K562 (cell line): ENCODE measurements at regions not wholly inside any gene's neighbourhood (a gene's known extent, or its start where the extent isn't known, plus 50 kb on each side); places are given as distances from the start of the nearest gene placed in this dataset.

Source experiments
- ATAC-seq: fragments of 200-7000 bp; cut with Tn5 transposase; 3 replicates; pipeline ENCODE4 v1.9.1; 2020; ENCODE audit warnings: moderate library complexity
- BruUV-seq: library from RNA; stranded (reverse); fragments of 400-500 nt; replicated peaks from 2 replicates; lab custom pipeline; 2021; lab: Mats Ljungman, UMichigan
- CTCF ChIA-PET: fragments of 300-600 bp; formaldehyde crosslinking; extraction: SDS; loops from one replicate; lab custom pipeline; 2021; ENCODE audit warnings: low intra/inter-chr PET ratio; lab: Yijun Ruan, JAX
- POLR2A ChIA-PET: fragments of 300-600, 350-650 bp; sonication (Branson Sonifier 250); formaldehyde crosslinking; extraction: SDS; loops from one replicate; lab custom pipeline; 2021; ENCODE audit warnings: antibody characterized with exemption, inconsistent platforms; lab: Yijun Ruan, JAX
- DNase-seq, 4 experiments: peaks; one replicate each; pipeline versions ENCODE4 v3.0.0 to v3.0.0-alpha.2; 2011 to 2018; ENCODE audit warnings: low spot score in 3 of 4, mixed read lengths in 3 of 4; ENCODE audit errors: extremely low read depth in 1 of 4
- FAIRE-seq: peaks from 2 replicates; lab custom pipeline; 2011; peaks lifted over from hg19 to GRCh38; lab: Jason Lieb, UNC
- H2AFZ ChIP-seq: 2 replicates; pipeline ENCODE4 v1.6.0; 2011; ENCODE audit warnings: low read depth, low read length, control low read depth, inconsistent platforms
- H3K27ac ChIP-seq: fragments of 200-600 bp; 3 replicates; pipeline ENCODE4 v1.8.0; 2011; ENCODE audit warnings: low read depth, mild to moderate bottlenecking, control low read depth, inconsistent platforms, low read length, moderate library complexity, mixed read lengths; ENCODE audit errors: extremely low read depth
- H3K27me3 ChIP-seq, 2 experiments: fragments of 300-600 bp in 1 of 2; 2 replicates in 1 of 2; 3 replicates in 1 of 2; pipeline versions ENCODE4 v1.6.0 to v1.8.0; 2011; ENCODE audit warnings: inconsistent platforms in 2 of 2, low read length in 2 of 2, mild to moderate bottlenecking in 1 of 2, mixed read lengths in 1 of 2, moderate library complexity in 1 of 2; ENCODE audit not compliant: control insufficient read depth in 2 of 2, insufficient read depth in 2 of 2
- H3K36me3 ChIP-seq: fragments of 300-600 bp; 3 replicates; pipeline ENCODE4 v1.8.0; 2011; ENCODE audit warnings: mild to moderate bottlenecking, low read length, inconsistent platforms; ENCODE audit not compliant: control insufficient read depth, insufficient read depth
- H3K4me1 ChIP-seq, 2 experiments: fragments of 200-600 bp in 1 of 2; replicated peaks in 1 of 2; 2 replicates in 1 of 2; 3 replicates in 1 of 2; pipeline versions ENCODE4 v1.5.1 to v1.8.0; 2011; ENCODE audit warnings: inconsistent platforms in 2 of 2, low read length in 2 of 2, mild to moderate bottlenecking in 1 of 2, mixed read lengths in 1 of 2, moderate library complexity in 1 of 2; ENCODE audit not compliant: control insufficient read depth in 2 of 2, insufficient read depth in 2 of 2
- H3K4me2 ChIP-seq: 2 replicates; pipeline ENCODE4 v1.6.1; 2011; ENCODE audit warnings: low read length, control low read depth, inconsistent platforms, mixed read lengths; ENCODE audit not compliant: insufficient read depth
- H3K4me3 ChIP-seq: fragments of 200-600 bp; sonication (generic), shearing (Covaris generic); 2 replicates; pipeline ENCODE4 v1.5.1; 2016; ENCODE audit warnings: control low read depth, inconsistent platforms
- H3K79me2 ChIP-seq: fragments of 200-600 bp; 3 replicates; pipeline ENCODE4 v1.8.0; 2011; ENCODE audit warnings: low read length, inconsistent platforms; ENCODE audit not compliant: control insufficient read depth, insufficient read depth
- H3K9ac ChIP-seq, 2 experiments: 2 replicates each; pipeline versions ENCODE4 v1.6.0 to v1.6.1; 2011; ENCODE audit warnings: low read depth in 2 of 2, low read length in 2 of 2, control low read depth in 1 of 2, inconsistent platforms in 1 of 2, mild to moderate bottlenecking in 1 of 2, mixed read lengths in 1 of 2; ENCODE audit not compliant: insufficient read depth in 1 of 2
- H3K9me1 ChIP-seq: one replicate; pipeline ENCODE4 v1.6.0; 2011; ENCODE audit warnings: inconsistent platforms, mild to moderate bottlenecking, low read length, moderate library complexity; ENCODE audit not compliant: control insufficient read depth, insufficient read depth
- H3K9me3 ChIP-seq: replicated peaks from 2 replicates; pipeline ENCODE4 v1.5.1; 2011; ENCODE audit warnings: low read depth, low read length, inconsistent platforms; ENCODE audit not compliant: control insufficient read depth, insufficient read depth
- H4K20me1 ChIP-seq: replicated peaks from 2 replicates; pipeline ENCODE4 v1.6.1; 2011; ENCODE audit warnings: low read length, inconsistent platforms, mixed read lengths; ENCODE audit not compliant: control insufficient read depth, insufficient read depth
- CTCF ChIP-seq, 3 experiments: IDR thresholded peaks in 2 of 3; conservative IDR thresholded peaks in 1 of 3; 2 replicates each; pipeline ENCODE4 v1.5.1; 2011 to 2012; ENCODE audit warnings: low read length in 3 of 3, mild to moderate bottlenecking in 3 of 3, control low read depth in 2 of 3, improper control_type of control experiment in 1 of 3, inconsistent platforms in 1 of 3, low read depth in 1 of 3, mixed read lengths in 1 of 3, moderate library complexity in 1 of 3; ENCODE audit not compliant: insufficient read depth in 2 of 3
- GMEB1 ChIP-seq: fragments of 250-450 bp; sonication (Bioruptor Pico); IDR thresholded peaks from 2 replicates; pipeline ENCODE4 v1.4.0; 2020; ENCODE audit warnings: mild to moderate bottlenecking
- MITF ChIP-seq: IDR thresholded peaks from 2 replicates; pipeline ENCODE4 v1.6.1; 2014; ENCODE audit warnings: antibody characterized with exemption
- NCOR1 ChIP-seq: fragments of 450-650 bp; IDR thresholded peaks from 2 replicates; pipeline ENCODE4 v1.6.1; 2016; ENCODE audit warnings: mild to moderate bottlenecking, moderate library complexity
- PKNOX1 ChIP-seq: fragments of 450-650 bp; IDR thresholded peaks from 2 replicates; pipeline ENCODE4 v1.6.1; 2016
- ZNF639 ChIP-seq, 2 experiments: fragments of 200-800 bp in 1 of 2; sonication (Bioruptor generic) in 1 of 2; sonication (generic) in 1 of 2; formaldehyde crosslinking in 1 of 2; IDR thresholded peaks in 1 of 2; conservative IDR thresholded peaks in 1 of 2; 2 replicates each; pipeline versions ENCODE4 v1.5.0 to v1.6.1; 2016 to 2020; ENCODE audit warnings: missing compliant biosample characterization in 1 of 2, missing genetic modification characterization in 1 of 2, missing genetic modification reagents in 1 of 2
- WGBS: fragments of 100-300 bp; shearing (Covaris generic); methylation state at CpG from one replicate; pipeline ENCODE4 v1.1.6; 2016; ENCODE audit warnings: low coverage, mixed read lengths; ENCODE audit not compliant: insufficient coverage; ENCODE audit errors: missing lambda C conversion rate; 5-methylcytosine and 5-hydroxymethylcytosine counted together
- in situ Hi-C: fragments of 300-500 bp; cut with MboI; formaldehyde crosslinking; loops from 4 replicates; pipeline ENCODE4 v1.15.0; 2018; ENCODE audit warnings: inconsistent platforms, mixed read lengths
- intact Hi-C: fragments of 100-400 bp; cut with micrococcal nuclease; formaldehyde crosslinking; loops from 2 replicates; pipeline ENCODE4 v1.14.2; 2022

- TF ChIP-seq ZNF639 (CRISPR knock-in tag; conservative IDR thresholded peaks at IDR 0.05 in 1 of 2, IDR thresholded peaks at IDR 0.05 in 1 of 2) (no peak), MITF (no peak), GMEB1 (CRISPR knock-in tag) (no peak), PKNOX1 (no peak)
These were observed 284.5 kb upstream of the RASA1 start (continued) for GRCh38 chr5:86983208-86983607.

GRCh38 chr5:86986837-86987236 lies 280.8 kb upstream of the RASA1 start:
- Histone ChIP-seq H3K9me1 (no peaks in the 10 kb centered on the region), H3K4me1 (no peaks in the 10 kb centered on the region), H3K4me3 (no peak overlapping the region), H3K36me3 (no peaks in the 10 kb centered on the region), H3K79me2 (no peaks in the 10 kb centered on the region), H4K20me1 (no peaks in the 10 kb centered on the region), H3K9me3 (no peaks in the 10 kb centered on the region), H3K9ac (no peak overlapping the region), H3K27me3 (no peaks in the 10 kb centered on the region), H3K27ac (no peak overlapping the region), H2AFZ (no peak overlapping the region), H3K4me2 (no peak overlapping the region)
- ChIA-PET POLR2A (no interaction called here), CTCF (no interaction called here)
- no peak for DNase-seq
- intact Hi-C loops (no loop called here), in situ Hi-C loops (no loop called here)
- BruUV-seq = no TSS peak
- no peak for FAIRE-seq
- no peak for ATAC-seq
- WGBS = 6% methylated on average over 3 of the region's 3 CpGs
- no peak for TF ChIP-seq NCOR1
- TF ChIP-seq CTCF (IDR thresholded peaks at IDR 0.05 in 2 of 3, conservative IDR thresholded peaks at IDR 0.05 in 1 of 3; ENCODE audit: insufficient read depth in 2 of 3, low read depth in 1 of 3, low read length in 3 of 3) = peak in 1 of 3 experiments; percentile 8; a peak in 1 of 6 replicates
